ENCODE measurements at regions not wholly inside any gene's neighbourhood (a gene's known extent, or its start where the extent isn't known, plus 50 kb on each side); places are given as distances from the start of the nearest gene placed in this dataset.

- Histone ChIP-seq H2AFZ (ENCODE audit: low read depth, low read length) (no peak overlapping the region), H3K9me2 (ENCODE audit: insufficient read depth, low read length) (no peaks in the 10 kb centered on the region), H3K4me3 (ENCODE audit: low read length) (no peak overlapping the region), H3K27me3 (ENCODE audit: insufficient read depth, low read depth, low read length) (no peaks in the 10 kb centered on the region), H3K27ac (ENCODE audit: low read length) (no peak overlapping the region), H4K20me1 (ENCODE audit: insufficient read depth) (no peaks in the 10 kb centered on the region), H3K9me3 (ENCODE audit: low read length) (no peaks in the 10 kb centered on the region), H3F3A (ENCODE audit: insufficient read depth, low read length, poor library complexity, severe bottlenecking) (no peaks in the 10 kb centered on the region), H3K9ac (ENCODE audit: low read length) (no peak overlapping the region), H3K79me2 (replicated peaks; ENCODE audit: insufficient read depth, low read length) (no peaks in the 10 kb centered on the region), H3K36me3 (ENCODE audit: insufficient read depth, low read length) (no peaks in the 10 kb centered on the region), H3K4me2 (ENCODE audit: low read length) (no peak overlapping the region)
- TF ChIP-seq REST (IDR thresholded peaks at IDR 0.05; ENCODE audit: borderline replicate concordance) (no peak), CTCF (IDR thresholded peaks at IDR 0.05; ENCODE audit: poor library complexity, severe bottlenecking) (no peak), POLR2AphosphoS5 (IDR thresholded peaks at IDR 0.05) (no peak), SMC3 (conservative IDR thresholded peaks at IDR 0.05; ENCODE audit: poor library complexity) (no peak), MXI1 (conservative IDR thresholded peaks at IDR 0.05; ENCODE audit: poor library complexity, severe bottlenecking) (no peak), EP300 (conservative IDR thresholded peaks at IDR 0.05; ENCODE audit: poor library complexity, severe bottlenecking) (no peak), TAF1 (IDR thresholded peaks at IDR 0.05; ENCODE audit: low read depth) (no peak), EZH2 (IDR thresholded peaks at IDR 0.05; ENCODE audit: borderline replicate concordance, insufficient read depth, low read length, poor library complexity, severe bottlenecking) (no peak), RAD21 (conservative IDR thresholded peaks at IDR 0.05) (no peak)
Observed at GRCh38 chr1:5685446-5686040, 306.7 kb downstream of the NPHP4 start.

- Histone ChIP-seq H3K9me3 (ENCODE audit: low read length) (no peaks in the 10 kb centered on the region), H3K9ac (ENCODE audit: low read length) (no peak overlapping the region), H4K20me1 (ENCODE audit: insufficient read depth) (no peaks in the 10 kb centered on the region), H3K27me3 (ENCODE audit: insufficient read depth, low read depth, low read length) (no peaks in the 10 kb centered on the region), H3K9me2 (ENCODE audit: insufficient read depth, low read length) (no peaks in the 10 kb centered on the region), H3K36me3 (ENCODE audit: insufficient read depth, low read length) (no peaks in the 10 kb centered on the region), H3K79me2 (replicated peaks; ENCODE audit: insufficient read depth, low read length) (no peaks in the 10 kb centered on the region), H3K4me3 (ENCODE audit: low read length) (no peak overlapping the region), H3K4me2 (ENCODE audit: low read length) (no peak overlapping the region), H3F3A (ENCODE audit: insufficient read depth, low read length, poor library complexity, severe bottlenecking) (no peaks in the 10 kb centered on the region), H3K27ac (ENCODE audit: low read length) (no peak overlapping the region), H2AFZ (ENCODE audit: low read depth, low read length) (no peak overlapping the region)
- TF ChIP-seq RAD21 (conservative IDR thresholded peaks at IDR 0.05) = no peak
- no peak for TF ChIP-seq EP300 (conservative IDR thresholded peaks at IDR 0.05; ENCODE audit: poor library complexity, severe bottlenecking)
- TF ChIP-seq REST (IDR thresholded peaks at IDR 0.05; ENCODE audit: borderline replicate concordance) = no peak
- no peak for TF ChIP-seq TAF1 (IDR thresholded peaks at IDR 0.05; ENCODE audit: low read depth)
- TF ChIP-seq SMC3 (conservative IDR thresholded peaks at IDR 0.05; ENCODE audit: poor library complexity) = no peak
- no peak for TF ChIP-seq CTCF (IDR thresholded peaks at IDR 0.05; ENCODE audit: poor library complexity, severe bottlenecking)
- no peak for TF ChIP-seq POLR2AphosphoS5 (IDR thresholded peaks at IDR 0.05)
- no peak for TF ChIP-seq MXI1 (conservative IDR thresholded peaks at IDR 0.05; ENCODE audit: poor library complexity, severe bottlenecking)
- no peak for TF ChIP-seq EZH2 (IDR thresholded peaks at IDR 0.05; ENCODE audit: borderline replicate concordance, insufficient read depth, low read length, poor library complexity, severe bottlenecking)
Observed at GRCh38 chr1:5684791-5685190, 307.4 kb downstream of the NPHP4 start.
